ENCODE measurements at regions not wholly inside any gene's neighbourhood (a gene's known extent, or its start where the extent isn't known, plus 50 kb on each side); places are given as distances from the start of the nearest gene placed in this dataset.

- TF ChIP-seq CTCF (IDR thresholded peaks at IDR 0.05 in 2 of 3, conservative IDR thresholded peaks at IDR 0.05 in 1 of 3; ENCODE audit: insufficient read depth in 2 of 3, low read depth in 1 of 3, low read length in 3 of 3) (no peak), NFIC (IDR thresholded peaks at IDR 0.05) (peak; percentile 95), THAP12 (CRISPR knock-in tag; IDR thresholded peaks at IDR 0.05) (no peak), ZBTB26 (CRISPR knock-in tag; IDR thresholded peaks at IDR 0.05) (no peak), SPI1 (IDR thresholded peaks at IDR 0.05; ENCODE audit: borderline replicate concordance, low read depth, low read length) (no peak), ZNF282 (CRISPR knock-in tag; IDR thresholded peaks at IDR 0.05) (no peak), ZNF444 (CRISPR knock-in tag; IDR thresholded peaks at IDR 0.05) (no peak), NR1H2 (CRISPR knock-in tag; IDR thresholded peaks at IDR 0.05) (no peak), MECOM (CRISPR knock-in tag; IDR thresholded peaks at IDR 0.05) (peak; percentile 60; the same call in 1 of the 2 replicates), CC2D1A (IDR thresholded peaks at IDR 0.05) (peak; percentile 47; the same call in 1 of the 2 replicates), MYC (IDR thresholded peaks at IDR 0.05; ENCODE audit: low read depth, low read length) (no peak), MYC (CRISPR knock-in tag; IDR thresholded peaks at IDR 0.05; ENCODE audit: borderline replicate concordance, low read depth) (no peak), REST (IDR thresholded peaks at IDR 0.05; ENCODE audit: borderline replicate concordance) (no peak), REST (CRISPR knock-in tag; IDR thresholded peaks at IDR 0.05; ENCODE audit: low read depth) (no peak), ELK1 (CRISPR knock-in tag; IDR thresholded peaks at IDR 0.05) (no peak)
Measured at GRCh38 chr2:139864821-139865302, 1084.7 kb upstream of the NXPH2 start (continued).
